ENCODE measurements at regions not wholly inside any gene's neighbourhood (a gene's known extent, or its start where the extent isn't known, plus 50 kb on each side); places are given as distances from the start of the nearest gene placed in this dataset.
"Not testable (repeated sequence)": the region's sequence is repeated elsewhere in the genome, so short reads cannot be mapped to it uniquely, and the experiment has no call there.

DNA sequence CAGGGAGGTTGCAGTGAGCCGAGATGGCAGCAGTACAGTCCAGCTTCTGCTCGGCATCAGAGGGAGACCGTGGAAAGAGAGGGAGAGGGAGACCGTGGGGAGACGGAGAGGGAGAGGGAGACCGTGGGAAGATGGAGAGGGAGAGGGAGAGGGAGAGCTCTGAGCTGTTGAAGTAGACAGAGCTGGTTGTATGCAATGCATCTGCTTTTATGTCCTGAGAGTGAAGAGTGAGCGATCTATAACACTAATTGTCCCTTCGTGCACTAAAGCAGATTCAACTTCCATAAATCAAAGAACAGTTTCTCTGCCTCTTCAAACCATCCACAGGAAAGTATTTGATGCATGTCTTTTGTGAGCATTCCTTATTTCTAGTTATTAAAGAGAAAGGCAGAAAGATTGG is 300.6 kb downstream of the FLRT2 start:
- TF ChIP-seq, protein P1, sequence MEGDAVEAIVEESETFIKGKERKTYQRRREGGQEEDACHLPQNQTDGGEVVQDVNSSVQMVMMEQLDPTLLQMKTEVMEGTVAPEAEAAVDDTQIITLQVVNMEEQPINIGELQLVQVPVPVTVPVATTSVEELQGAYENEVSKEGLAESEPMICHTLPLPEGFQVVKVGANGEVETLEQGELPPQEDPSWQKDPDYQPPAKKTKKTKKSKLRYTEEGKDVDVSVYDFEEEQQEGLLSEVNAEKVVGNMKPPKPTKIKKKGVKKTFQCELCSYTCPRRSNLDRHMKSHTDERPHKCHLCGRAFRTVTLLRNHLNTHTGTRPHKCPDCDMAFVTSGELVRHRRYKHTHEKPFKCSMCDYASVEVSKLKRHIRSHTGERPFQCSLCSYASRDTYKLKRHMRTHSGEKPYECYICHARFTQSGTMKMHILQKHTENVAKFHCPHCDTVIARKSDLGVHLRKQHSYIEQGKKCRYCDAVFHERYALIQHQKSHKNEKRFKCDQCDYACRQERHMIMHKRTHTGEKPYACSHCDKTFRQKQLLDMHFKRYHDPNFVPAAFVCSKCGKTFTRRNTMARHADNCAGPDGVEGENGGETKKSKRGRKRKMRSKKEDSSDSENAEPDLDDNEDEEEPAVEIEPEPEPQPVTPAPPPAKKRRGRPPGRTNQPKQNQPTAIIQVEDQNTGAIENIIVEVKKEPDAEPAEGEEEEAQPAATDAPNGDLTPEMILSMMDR (IDR thresholded peaks at IDR 0.05; ENCODE audit: insufficient read depth, low read depth, low read length): not testable (repeated sequence)
- TF ChIP-seq EZH2 (IDR thresholded peaks at IDR 0.05; ENCODE audit: insufficient read depth, low read length): not testable (repeated sequence)
